ENCODE measurements at regions not wholly inside any gene's neighbourhood (a gene's known extent, or its start where the extent isn't known, plus 50 kb on each side); places are given as distances from the start of the nearest gene placed in this dataset.

- H3K9me3 ChIP-seq, result no peaks in the 10 kb centered on the region
- intact Hi-C loops (cut with DNase I), result no loop called here
- no peak for TF ChIP-seq CTCF (IDR thresholded peaks at IDR 0.05)
- H3K4me1 ChIP-seq, result no peaks in the 10 kb centered on the region
- H3K36me3 ChIP-seq (ENCODE audit: insufficient read depth in 1 of 2, low read depth in 1 of 2), result no peaks in the 10 kb centered on the region
- H3K4me3 ChIP-seq, result no peak overlapping the region
- ATAC-seq (no peak), DNase-seq (no peak)
- no peaks in the 10 kb centered on the region for H3K27me3 ChIP-seq (ENCODE audit: insufficient read depth in 3 of 3, low read length in 2 of 3)
- no peak overlapping the region for H3K27ac ChIP-seq
These were observed 272.3 kb downstream of the TENT5A start for GRCh38 chr6:81480139-81480538.

- no peak overlapping the region for H3K4me3 ChIP-seq
- no peaks in the 10 kb centered on the region for H3K9me3 ChIP-seq
- no peak overlapping the region for H3K27ac ChIP-seq
- ATAC-seq, result no peak
- TF ChIP-seq CTCF (IDR thresholded peaks at IDR 0.05), result no peak
- intact Hi-C loops (cut with DNase I), result no loop called here
- H3K4me1 ChIP-seq, result no peaks in the 10 kb centered on the region
- no peak for DNase-seq
- H3K36me3 ChIP-seq (ENCODE audit: insufficient read depth in 1 of 2, low read depth in 1 of 2), result no peaks in the 10 kb centered on the region
- no peaks in the 10 kb centered on the region for H3K27me3 ChIP-seq (ENCODE audit: insufficient read depth in 3 of 3, low read length in 2 of 3)
These were observed 275.6 kb downstream of the TENT5A start for GRCh38 chr6:81476881-81477280.

GRCh38 chr6:81475646-81476045 is 276.8 kb downstream of the TENT5A start:
- Histone ChIP-seq H3K27me3 (ENCODE audit: insufficient read depth in 3 of 3, low read length in 2 of 3) (no peaks in the 10 kb centered on the region), H3K27ac (no peak overlapping the region), H3K36me3 (ENCODE audit: insufficient read depth in 1 of 2, low read depth in 1 of 2) (no peaks in the 10 kb centered on the region), H3K9me3 (no peaks in the 10 kb centered on the region), H3K4me1 (no peaks in the 10 kb centered on the region), H3K4me3 (no peak overlapping the region)
- TF ChIP-seq CTCF (IDR thresholded peaks at IDR 0.05), result no peak
- DNase-seq, result no peak
- no peak for ATAC-seq
- 81 to 94% (median 87%) methylated on average over 2 of the region's 2 CpGs for WGBS, 3 donors
- intact Hi-C loops (cut with DNase I), result no loop called here

- Histone ChIP-seq H3K4me3 (no peak overlapping the region), H3K36me3 (ENCODE audit: insufficient read depth in 1 of 2, low read depth in 1 of 2) (no peaks in the 10 kb centered on the region), H3K4me1 (no peaks in the 10 kb centered on the region), H3K9me3 (no peaks in the 10 kb centered on the region), H3K27ac (no peak overlapping the region), H3K27me3 (ENCODE audit: insufficient read depth in 3 of 3, low read length in 2 of 3) (no peaks in the 10 kb centered on the region)
- peak; percentile 29 for TF ChIP-seq CTCF (IDR thresholded peaks at IDR 0.05)
- no peak for ATAC-seq
- no peak for DNase-seq
- intact Hi-C loops (cut with DNase I), result no loop called here
These were observed 286.6 kb downstream of the TENT5A start for GRCh38 chr6:81465859-81466258.

GRCh38 chr6:81456416-81456815 is 296.1 kb downstream of the TENT5A start:
- H3K27me3 ChIP-seq (ENCODE audit: insufficient read depth in 3 of 3, low read length in 2 of 3), result no peaks in the 10 kb centered on the region
- H3K4me3 ChIP-seq, result no peak overlapping the region
- intact Hi-C loops (cut with DNase I), result no loop called here
- no peaks in the 10 kb centered on the region for H3K36me3 ChIP-seq (ENCODE audit: insufficient read depth in 1 of 2, low read depth in 1 of 2)
- no peak for TF ChIP-seq CTCF (IDR thresholded peaks at IDR 0.05)
- 61 to 78% (median 73%) methylated on average over 2 of the region's 2 CpGs for WGBS, 3 donors
- no peak for ATAC-seq
- no peaks in the 10 kb centered on the region for H3K4me1 ChIP-seq
- DNase-seq, result no peak
- no peaks in the 10 kb centered on the region for H3K9me3 ChIP-seq
- no peak overlapping the region for H3K27ac ChIP-seq

Data from psoas muscle (tissue), 7 donors.